Fibroblast of lung (primary cell): ENCODE measurements at regions not wholly inside any gene's neighbourhood (a gene's known extent, or its start where the extent isn't known, plus 50 kb on each side); places are given as distances from the start of the nearest gene placed in this dataset.
A peak's percentile ranks its signal among the peaks of the same experiment; 100 is the strongest.

Experiments used
- DNase-seq, 2 donors: peaks; one replicate each; pipeline versions ENCODE4 v3.0.0 to v3.0.0-alpha.2; 2010; ENCODE audit warnings: low read depth in 2 of 2
- H2AFZ ChIP-seq: 2 replicates; pipeline ENCODE4 v1.5.1; 2012; ENCODE audit warnings: low read length, control low read depth, inconsistent platforms
- H3K27ac ChIP-seq: 2 replicates; pipeline ENCODE4 v1.5.1; 2011; ENCODE audit warnings: low read length, control low read depth; ENCODE audit not compliant: insufficient read depth
- H3K27me3 ChIP-seq: 2 replicates; pipeline ENCODE4 v1.5.1; 2011; ENCODE audit warnings: mild to moderate bottlenecking, low read length; ENCODE audit not compliant: control insufficient read depth, insufficient read depth
- H3K36me3 ChIP-seq: 2 replicates; pipeline ENCODE4 v1.5.1; 2011; ENCODE audit warnings: low read length; ENCODE audit not compliant: control insufficient read depth, insufficient read depth
- H3K4me1 ChIP-seq: 2 replicates; pipeline ENCODE4 v1.5.1; 2011; ENCODE audit warnings: low read length; ENCODE audit not compliant: control insufficient read depth, insufficient read depth; ENCODE audit errors: extremely low read depth
- H3K4me2 ChIP-seq: 2 replicates; pipeline ENCODE4 v1.5.1; 2011; ENCODE audit warnings: low read length, control low read depth; ENCODE audit not compliant: insufficient read depth; ENCODE audit errors: extremely low read depth
- H3K4me3 ChIP-seq, 4 experiments: fragments of 200-600 bp in 1 of 4; sonication (generic) in 1 of 4; replicated peaks in 1 of 4; 2 replicates each; pipeline ENCODE4 v1.5.1; 2011 to 2016; ENCODE audit warnings: low read length in 4 of 4, low read depth in 3 of 4, mild to moderate bottlenecking in 3 of 4, control low read depth in 2 of 4, inconsistent platforms in 1 of 4, mixed read lengths in 1 of 4; ENCODE audit not compliant: insufficient read depth in 1 of 4; ENCODE audit errors: control extremely low read depth in 1 of 4
- H3K79me2 ChIP-seq: 2 replicates; pipeline ENCODE4 v1.5.1; 2012; ENCODE audit warnings: mild to moderate bottlenecking, low read length, inconsistent platforms; ENCODE audit not compliant: control insufficient read depth, insufficient read depth
- H3K9ac ChIP-seq: 2 replicates; pipeline ENCODE4 v1.5.1; 2011; ENCODE audit warnings: mild to moderate bottlenecking, low read length, control low read depth; ENCODE audit not compliant: insufficient read depth
- H3K9me3 ChIP-seq: 2 replicates; pipeline ENCODE4 v1.5.1; 2012; ENCODE audit warnings: low read depth, low read length; ENCODE audit not compliant: control insufficient read depth, insufficient read depth
- H4K20me1 ChIP-seq: 2 replicates; pipeline ENCODE4 v1.5.1; 2011; ENCODE audit warnings: low read length; ENCODE audit not compliant: control insufficient read depth, insufficient read depth; ENCODE audit errors: extremely low read depth
- CTCF ChIP-seq, 2 donors: IDR thresholded peaks in 1 of 2; conservative IDR thresholded peaks in 1 of 2; 1 replicate in 1 of 2; 2 replicates in 1 of 2; pipeline ENCODE4 v1.5.1; 2011 to 2012; ENCODE audit warnings: low read length in 2 of 2, control low read depth in 1 of 2, inconsistent platforms in 1 of 2, low read depth in 1 of 2, mild to moderate bottlenecking in 1 of 2
- EZH2 ChIP-seq: IDR thresholded peaks from 2 replicates; pipeline ENCODE4 v1.5.1; 2012; ENCODE audit warnings: low read length, control low read depth, mild to moderate bottlenecking; ENCODE audit errors: missing control alignments

- no peak for DNase-seq
- Histone ChIP-seq H3K79me2 (no peaks in the 10 kb centered on the region), H3K4me3 (no peak overlapping the region)
Measured at GRCh38 chr1:83756984-83757717, 241.8 kb downstream of the TTLL7 start.

GRCh38 chr1:83751602-83752001 is 247.3 kb downstream of the TTLL7 start:
- Histone ChIP-seq H2AFZ (no peak overlapping the region), H3K36me3 (no peaks in the 10 kb centered on the region), H3K9me3 (no peaks in the 10 kb centered on the region), H3K27ac (no peak overlapping the region), H3K4me3 (no peak overlapping the region), H3K4me1 (no peaks in the 10 kb centered on the region), H3K4me2 (no peak overlapping the region), H3K79me2 (no peaks in the 10 kb centered on the region), H3K27me3 (no peaks in the 10 kb centered on the region), H3K9ac (no peak overlapping the region), H4K20me1 (no peaks in the 10 kb centered on the region)
- no peak for DNase-seq
- no peak for TF ChIP-seq CTCF (conservative IDR thresholded peaks at IDR 0.05 in 1 of 2, IDR thresholded peaks at IDR 0.05 in 1 of 2; ENCODE audit: low read depth in 1 of 2, low read length in 2 of 2)

More at GRCh38 chr1:83756984-83757717, 241.8 kb downstream of the TTLL7 start:
- Histone ChIP-seq H3K9ac (no peak overlapping the region), H3K4me2 (no peak overlapping the region), H4K20me1 (no peaks in the 10 kb centered on the region), H3K36me3 (no peaks in the 10 kb centered on the region), H3K27ac (no peak overlapping the region), H3K9me3 (no peaks in the 10 kb centered on the region), H3K4me1 (no peaks in the 10 kb centered on the region), H2AFZ (no peak overlapping the region), H3K27me3 (no peaks in the 10 kb centered on the region)
- TF ChIP-seq EZH2 (no peak), CTCF (conservative IDR thresholded peaks at IDR 0.05 in 1 of 2, IDR thresholded peaks at IDR 0.05 in 1 of 2; ENCODE audit: low read depth in 1 of 2, low read length in 2 of 2) (no peak)

GRCh38 chr1:83750201-83750600 is 248.7 kb downstream of the TTLL7 start:
- no peaks in the 10 kb centered on the region for H4K20me1 ChIP-seq
- no peaks in the 10 kb centered on the region for H3K79me2 ChIP-seq
- no peaks in the 10 kb centered on the region for H3K9me3 ChIP-seq
- H3K36me3 ChIP-seq = no peaks in the 10 kb centered on the region
- H3K4me1 ChIP-seq = no peaks in the 10 kb centered on the region
- H3K4me3 ChIP-seq = no peak overlapping the region
- H3K9ac ChIP-seq = no peak overlapping the region
- no peak overlapping the region for H3K27ac ChIP-seq
- no peaks in the 10 kb centered on the region for H3K27me3 ChIP-seq
- TF ChIP-seq CTCF (conservative IDR thresholded peaks at IDR 0.05 in 1 of 2, IDR thresholded peaks at IDR 0.05 in 1 of 2; ENCODE audit: low read depth in 1 of 2, low read length in 2 of 2) (no peak), EZH2 (no peak)
- no peak overlapping the region for H2AFZ ChIP-seq
- DNase-seq = peak in 1 of 2 donors; percentile 1
- no peak overlapping the region for H3K4me2 ChIP-seq
